Esophagus squamous epithelium (tissue), 5 donors: ENCODE measurements at regions not wholly inside any gene's neighbourhood (a gene's known extent, or its start where the extent isn't known, plus 50 kb on each side); places are given as distances from the start of the nearest gene placed in this dataset.

Experiments used
- DNase-seq: peaks from one replicate; lab custom pipeline; 2025; lab: John Stamatoyannopoulos, UW
- H3K27ac ChIP-seq, 4 donors: fragments of 200-600 bp; sonication (generic); one replicate each; pipeline ENCODE4 v1.5.1; 2016 to 2019; ENCODE audit warnings: mild to moderate bottlenecking in 1 of 4
- H3K27me3 ChIP-seq, 4 donors: fragments of 200-600 bp; sonication (generic); 1 replicate in 3 of 4; 2 replicates in 1 of 4; pipeline versions ENCODE4 v1.5.1 to v1.6.0; 2017 to 2021; ENCODE audit warnings: antibody characterized with exemption in 1 of 4
- H3K36me3 ChIP-seq, 3 donors: fragments of 200-600 bp; sonication (generic); one replicate each; pipeline ENCODE4 v1.5.1; 2016 to 2019
- H3K4me1 ChIP-seq, 3 donors: fragments of 200-600 bp; sonication (generic); one replicate each; pipeline ENCODE4 v1.5.1; 2017 to 2019
- H3K4me3 ChIP-seq, 4 donors: fragments of 200-600 bp; sonication (generic); 1 replicate in 3 of 4; 2 replicates in 1 of 4; pipeline ENCODE4 v1.5.1; 2016 to 2019; ENCODE audit warnings: mild to moderate bottlenecking in 2 of 4, moderate library complexity in 1 of 4
- H3K9me3 ChIP-seq, 3 donors: fragments of 200-600 bp; sonication (generic); one replicate each; pipeline ENCODE4 v1.5.1; 2016 to 2019
- CTCF ChIP-seq, 6 experiments: fragments of 450-650 bp in 4 of 6; fragments of 200-600 bp in 2 of 6; sonication (generic) in 2 of 6; IDR thresholded peaks; one replicate each; pipeline ENCODE4 v1.5.1; 2016 to 2019; ENCODE audit warnings: antibody characterized with exemption in 6 of 6, mild to moderate bottlenecking in 4 of 6, moderate library complexity in 4 of 6
- POLR2A ChIP-seq, 4 donors: fragments of 450-650 bp; IDR thresholded peaks; one replicate each; pipeline ENCODE4 v1.6.1; 2017; ENCODE audit warnings: antibody characterized with exemption in 4 of 4, mild to moderate bottlenecking in 4 of 4, moderate library complexity in 3 of 4
- WGBS, 2 donors: methylation state at CpG; one replicate each; pipeline ENCODE4 v1.1.5; 2018; 5-methylcytosine and 5-hydroxymethylcytosine counted together
- intact Hi-C: fragments of 100-400 bp; cut with DNase I; formaldehyde crosslinking; loops from one replicate; pipeline ENCODE4 v1.15.0; 2022
- donor health status: DM: yes; HTN: yes; CAD: no.

- no peak for TF ChIP-seq POLR2A (IDR thresholded peaks at IDR 0.05)
- no peak for TF ChIP-seq CTCF (IDR thresholded peaks at IDR 0.05)
- Histone ChIP-seq H3K27ac (no peak overlapping the region), H3K4me3 (no peak overlapping the region), H3K4me1 (no peaks in the 10 kb centered on the region), H3K9me3 (no peaks in the 10 kb centered on the region), H3K27me3 (no peaks in the 10 kb centered on the region), H3K36me3 (no peaks in the 10 kb centered on the region)
- 79 to 88% methylated on average over 3 of the region's 3 CpGs for WGBS, 2 donors
- DNase-seq, result no peak
- intact Hi-C loops, result no loop called here
These were observed 127.7 kb upstream of the SLC14A2 start for GRCh38 chr18:45487581-45487980.

DNA sequence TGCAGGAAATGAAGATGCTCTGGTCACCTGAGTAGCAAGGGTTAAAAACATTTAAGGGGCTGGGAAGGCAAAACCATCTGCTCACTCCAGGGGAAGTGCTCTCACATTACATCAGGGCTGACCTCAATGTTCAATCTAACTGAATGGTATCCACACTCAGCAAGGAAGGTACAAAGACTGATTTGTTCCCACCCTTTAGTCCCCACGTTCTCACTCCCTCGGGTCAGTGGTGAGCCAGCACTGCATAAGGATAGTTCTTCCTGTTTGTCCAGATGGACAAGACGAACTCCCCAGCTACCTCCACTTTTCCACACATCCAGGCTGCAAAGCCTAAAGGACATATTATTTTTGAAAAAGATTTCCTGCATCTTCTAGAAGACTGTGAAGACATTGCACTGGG is 126.6 kb upstream of the SLC14A2 start:
- intact Hi-C loops, result no loop called here

DNA sequence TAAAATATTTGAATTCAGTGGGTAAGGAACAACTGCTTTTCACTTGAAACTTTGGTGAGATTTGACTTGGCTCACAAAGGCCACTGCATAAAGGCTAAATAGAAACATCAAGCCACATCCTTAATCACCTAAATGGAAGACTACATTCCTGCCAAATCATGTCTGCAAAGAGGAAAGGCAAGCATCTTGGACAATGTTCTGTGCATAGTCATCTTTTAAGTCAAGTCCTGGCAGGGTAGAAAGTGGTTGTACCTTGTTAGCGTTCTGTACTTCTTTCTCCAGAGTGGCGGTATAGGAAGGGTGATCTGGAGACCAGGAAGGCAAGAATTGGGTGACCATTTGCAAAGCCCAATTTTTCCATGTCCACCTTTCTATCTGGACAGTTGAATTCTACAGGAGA is 121.4 kb upstream of the SLC14A2 start:
- intact Hi-C loops, result no loop called here
- DNase-seq, result no peak
- WGBS, 2 donors, result 49 to 70% methylated on average over 2 of the region's 2 CpGs
- Histone ChIP-seq H3K9me3 (no peaks in the 10 kb centered on the region), H3K27me3 (no peaks in the 10 kb centered on the region), H3K4me1 (no peaks in the 10 kb centered on the region), H3K36me3 (no peaks in the 10 kb centered on the region), H3K4me3 (no peak overlapping the region), H3K27ac (no peak overlapping the region)
- TF ChIP-seq POLR2A (IDR thresholded peaks at IDR 0.05), result no peak
- no peak for TF ChIP-seq CTCF (IDR thresholded peaks at IDR 0.05)

More for the DNA sequence above, 126.6 kb upstream of the SLC14A2 start:
- TF ChIP-seq CTCF (IDR thresholded peaks at IDR 0.05) (no peak), POLR2A (IDR thresholded peaks at IDR 0.05) (no peak)
- Histone ChIP-seq H3K27me3 (no peaks in the 10 kb centered on the region), H3K9me3 (no peaks in the 10 kb centered on the region), H3K4me1 (no peaks in the 10 kb centered on the region), H3K27ac (no peak overlapping the region), H3K36me3 (no peaks in the 10 kb centered on the region), H3K4me3 (no peak overlapping the region)
- no peak for DNase-seq
- WGBS, 2 donors, result 48 to 50% methylated on average over 3 of the region's 3 CpGs

DNA sequence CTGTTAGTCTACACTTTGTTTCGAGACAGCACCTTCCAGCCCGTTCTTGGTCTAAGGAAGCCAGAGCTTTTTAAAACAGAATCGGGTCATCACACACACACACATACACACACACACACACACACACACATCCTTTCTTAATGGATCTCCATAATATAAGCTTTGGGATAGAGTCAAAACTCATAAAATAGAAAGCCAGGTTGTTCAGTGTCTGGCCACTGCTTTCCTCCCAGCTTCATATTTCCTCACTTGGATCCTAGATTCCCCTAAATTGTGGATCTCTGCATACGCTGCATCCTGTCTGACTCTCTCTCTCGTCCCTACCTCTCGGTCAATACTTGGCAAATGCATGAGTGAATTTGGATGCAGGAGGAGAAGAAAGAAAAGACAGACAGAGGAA is 120.5 kb upstream of the SLC14A2 start:
- H3K9me3 ChIP-seq, result no peaks in the 10 kb centered on the region
- H3K27me3 ChIP-seq, result no peaks in the 10 kb centered on the region
- H3K4me1 ChIP-seq, result no peaks in the 10 kb centered on the region
- no peak for TF ChIP-seq POLR2A (IDR thresholded peaks at IDR 0.05)
- no peak for TF ChIP-seq CTCF (IDR thresholded peaks at IDR 0.05)
- no peak overlapping the region for H3K27ac ChIP-seq
- H3K4me3 ChIP-seq, result no peak overlapping the region
- no peaks in the 10 kb centered on the region for H3K36me3 ChIP-seq
- intact Hi-C loops, result no loop called here
- no peak for DNase-seq
- 89 to 90% methylated on average over 6 of the region's 6 CpGs for WGBS, 2 donors

DNA sequence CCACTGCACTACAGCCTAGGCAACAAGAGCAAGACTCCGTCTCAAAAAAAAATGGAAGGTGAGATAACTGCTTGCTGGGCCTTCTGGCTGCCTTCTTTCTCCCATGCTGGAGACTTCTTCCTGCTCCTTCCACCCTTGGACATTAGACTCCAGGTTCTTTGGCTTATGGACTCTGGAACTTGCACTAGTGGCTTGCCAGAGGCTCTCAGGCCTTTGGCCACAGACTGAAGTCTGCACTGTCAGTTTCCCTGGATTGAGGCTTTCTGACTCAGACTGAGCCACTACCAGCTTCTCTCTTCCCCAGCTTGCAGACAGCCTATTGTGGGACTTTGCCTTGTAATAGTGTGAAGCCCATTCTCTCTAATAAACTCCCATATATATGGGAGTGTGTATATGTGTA is 118.5 kb upstream of the SLC14A2 start:
- Histone ChIP-seq H3K9me3 (no peaks in the 10 kb centered on the region), H3K4me3 (no peak overlapping the region), H3K27me3 (no peaks in the 10 kb centered on the region), H3K27ac (no peak overlapping the region), H3K36me3 (no peaks in the 10 kb centered on the region), H3K4me1 (no peaks in the 10 kb centered on the region)
- DNase-seq, result no peak
- intact Hi-C loops, result no loop called here
- TF ChIP-seq POLR2A (IDR thresholded peaks at IDR 0.05), result no peak
- no peak for TF ChIP-seq CTCF (IDR thresholded peaks at IDR 0.05)
- WGBS, 2 donors, result 79 to 100% methylated on average over 1 of the region's 1 CpG
